ENCODE measurements at regions not wholly inside any gene's neighbourhood (a gene's known extent, or its start where the extent isn't known, plus 50 kb on each side); places are given as distances from the start of the nearest gene placed in this dataset.

DNA sequence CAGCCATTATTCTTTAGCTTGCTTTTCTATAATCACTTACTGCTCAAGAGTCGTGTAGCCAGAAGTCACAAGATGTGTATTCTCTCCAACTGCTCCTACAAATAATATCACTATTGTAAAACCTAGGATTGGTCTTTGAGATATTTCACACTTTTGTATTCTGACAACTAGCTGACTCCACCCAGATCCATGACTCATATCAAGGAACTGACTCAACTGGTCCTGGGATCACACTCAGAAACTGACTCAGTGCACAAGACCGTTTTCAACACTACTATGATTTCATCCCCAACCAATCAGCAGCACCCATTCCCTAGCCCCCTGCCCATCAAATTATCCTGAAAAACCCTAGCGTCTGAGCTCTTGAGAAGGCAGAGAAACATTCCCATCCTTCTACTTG, 56.5 kb upstream of the ORC5 start:
- no peak for TF ChIP-seq CTCF (conservative IDR thresholded peaks at IDR 0.05; ENCODE audit: low read depth in 2 of 2)
- TF ChIP-seq POLR2AphosphoS5 (IDR thresholded peaks at IDR 0.05; ENCODE audit: low read depth) = no peak
- no peak for TF ChIP-seq EZH2phosphoT487 (IDR thresholded peaks at IDR 0.05; ENCODE audit: unreplicated experiment)
- TF ChIP-seq EZH2 (IDR thresholded peaks at IDR 0.05; ENCODE audit: low read depth, unreplicated experiment) = no peak
